BE2C (cell line): ENCODE measurements at regions not wholly inside any gene's neighbourhood (a gene's known extent, or its start where the extent isn't known, plus 50 kb on each side); places are given as distances from the start of the nearest gene placed in this dataset.
A peak's percentile ranks its signal among the peaks of the same experiment; 100 is the strongest.
"Not testable (repeated sequence)": the region's sequence is repeated elsewhere in the genome, so short reads cannot be mapped to it uniquely, and the experiment has no call there.

Experiments used
- DNase-seq: peaks from one replicate; pipeline ENCODE4 v3.0.0-alpha.2; 2020
- H3K27me3 ChIP-seq: fragments of 250-450 bp; sonication (Bioruptor Pico); 2 replicates; pipeline ENCODE4 v1.5.1; 2020; ENCODE audit warnings: mild to moderate bottlenecking
- H3K36me3 ChIP-seq: fragments of 250-450 bp; sonication (Bioruptor Pico); 2 replicates; pipeline ENCODE4 v1.5.1; 2020; ENCODE audit warnings: mild to moderate bottlenecking
- H3K4me1 ChIP-seq: fragments of 250-450 bp; sonication (Bioruptor Pico); 2 replicates; pipeline ENCODE4 v1.5.1; 2020
- H3K4me3 ChIP-seq: 2 replicates; pipeline ENCODE4 v1.5.1; 2011; ENCODE audit warnings: low read depth, low read length
- H3K9me3 ChIP-seq: fragments of 250-450 bp; sonication (Bioruptor Pico); 2 replicates; pipeline ENCODE4 v1.5.1; 2020
- TF ChIP-seq, protein P1 (sequence below): IDR thresholded peaks from 2 replicates; pipeline ENCODE4 v1.5.1; 2012; ENCODE audit warnings: mild to moderate bottlenecking, low read depth, low read length

DNA sequence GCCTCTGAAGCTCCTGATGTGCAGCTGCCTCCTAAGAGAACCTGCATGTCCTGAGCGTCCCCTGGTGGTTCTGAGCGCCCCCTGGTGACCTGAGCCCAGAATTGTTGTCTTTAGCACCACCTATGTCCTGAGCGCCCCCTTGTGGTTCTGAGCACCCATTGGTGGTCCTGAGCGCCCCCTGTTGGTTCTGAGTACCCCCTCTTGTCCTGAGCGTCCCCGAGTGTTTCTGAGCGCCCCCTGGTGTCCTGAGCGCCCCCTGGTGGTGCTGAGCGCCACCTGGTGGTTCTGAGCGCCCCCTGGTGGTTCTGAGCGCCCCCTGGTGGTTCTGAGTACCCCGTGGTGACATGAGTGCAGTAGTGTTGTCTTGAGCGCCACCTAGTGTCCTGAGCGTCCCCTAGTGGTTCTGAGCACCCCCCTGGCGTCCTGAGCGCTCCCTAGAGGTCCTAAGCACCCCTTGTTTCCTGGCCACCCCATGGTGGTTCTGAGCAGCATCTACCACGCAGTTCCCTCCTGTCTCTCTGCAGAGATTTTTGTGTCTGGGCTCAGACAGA lies 782.5 kb downstream of the TMEM121 start:
- no peaks in the 10 kb centered on the region for H3K36me3 ChIP-seq
- no peak overlapping the region for H3K4me3 ChIP-seq
- H3K4me1 ChIP-seq: no peaks in the 10 kb centered on the region
- TF ChIP-seq, protein P1, sequence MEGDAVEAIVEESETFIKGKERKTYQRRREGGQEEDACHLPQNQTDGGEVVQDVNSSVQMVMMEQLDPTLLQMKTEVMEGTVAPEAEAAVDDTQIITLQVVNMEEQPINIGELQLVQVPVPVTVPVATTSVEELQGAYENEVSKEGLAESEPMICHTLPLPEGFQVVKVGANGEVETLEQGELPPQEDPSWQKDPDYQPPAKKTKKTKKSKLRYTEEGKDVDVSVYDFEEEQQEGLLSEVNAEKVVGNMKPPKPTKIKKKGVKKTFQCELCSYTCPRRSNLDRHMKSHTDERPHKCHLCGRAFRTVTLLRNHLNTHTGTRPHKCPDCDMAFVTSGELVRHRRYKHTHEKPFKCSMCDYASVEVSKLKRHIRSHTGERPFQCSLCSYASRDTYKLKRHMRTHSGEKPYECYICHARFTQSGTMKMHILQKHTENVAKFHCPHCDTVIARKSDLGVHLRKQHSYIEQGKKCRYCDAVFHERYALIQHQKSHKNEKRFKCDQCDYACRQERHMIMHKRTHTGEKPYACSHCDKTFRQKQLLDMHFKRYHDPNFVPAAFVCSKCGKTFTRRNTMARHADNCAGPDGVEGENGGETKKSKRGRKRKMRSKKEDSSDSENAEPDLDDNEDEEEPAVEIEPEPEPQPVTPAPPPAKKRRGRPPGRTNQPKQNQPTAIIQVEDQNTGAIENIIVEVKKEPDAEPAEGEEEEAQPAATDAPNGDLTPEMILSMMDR: peak; percentile 96
- DNase-seq: peak; percentile 77
- H3K9me3 ChIP-seq: peaks cover 4% of the 10 kb centered on the region
- no peaks in the 10 kb centered on the region; the same call in 1 of the 2 replicates for H3K27me3 ChIP-seq

DNA sequence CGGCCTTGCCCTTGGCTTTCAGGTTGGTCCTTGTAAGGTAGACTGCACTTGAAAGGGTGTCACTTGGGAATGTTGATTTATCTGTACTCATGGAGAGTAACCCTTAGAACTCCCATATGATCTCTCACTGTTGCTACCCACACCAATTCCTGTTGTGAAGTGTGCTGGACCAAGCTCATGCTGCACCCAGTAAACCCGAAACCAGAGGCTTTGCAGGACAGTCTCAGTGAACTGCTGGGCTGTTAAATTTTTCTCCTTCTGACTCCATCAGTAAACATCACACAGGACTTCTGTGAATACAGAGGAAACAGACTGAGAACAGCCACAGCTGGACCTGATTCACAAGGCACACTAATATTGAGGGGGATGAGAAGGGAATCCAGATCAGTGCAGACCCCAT lies 783.0 kb downstream of the TMEM121 start:
- Histone ChIP-seq H3K27me3 (no peaks in the 10 kb centered on the region; the same call in 1 of the 2 replicates), H3K9me3 (peaks cover 4% of the 10 kb centered on the region), H3K4me3 (no peak overlapping the region), H3K36me3 (no peaks in the 10 kb centered on the region), H3K4me1 (no peaks in the 10 kb centered on the region)
- no peak for DNase-seq
- TF ChIP-seq, protein P1: no peak

DNA sequence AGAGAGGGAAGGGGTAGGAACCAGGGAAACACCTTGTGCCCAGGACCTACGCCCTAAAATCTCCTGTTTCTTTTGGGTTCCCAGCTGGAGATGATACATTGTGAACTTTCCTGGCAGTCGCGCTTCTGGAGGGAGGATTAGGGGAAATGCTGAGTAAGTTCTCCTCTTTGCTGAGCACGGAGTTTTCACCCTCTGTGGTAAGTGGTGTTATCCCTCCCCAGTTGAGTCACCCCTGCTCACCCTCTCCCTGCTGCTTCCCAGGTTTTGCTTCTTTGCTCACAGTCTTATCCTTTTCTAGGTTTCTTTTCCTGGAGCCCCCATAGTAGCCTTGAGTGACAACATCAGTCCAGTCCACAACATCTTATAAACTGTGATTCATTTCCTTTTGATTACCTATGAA lies 789.1 kb downstream of the TMEM121 start:
- TF ChIP-seq, protein P1: no peak
- no peak for DNase-seq
- Histone ChIP-seq H3K36me3 (no peaks in the 10 kb centered on the region), H3K27me3 (no peaks in the 10 kb centered on the region), H3K4me1 (no peaks in the 10 kb centered on the region), H3K4me3 (no peak overlapping the region), H3K9me3 (no peaks in the 10 kb centered on the region)

DNA sequence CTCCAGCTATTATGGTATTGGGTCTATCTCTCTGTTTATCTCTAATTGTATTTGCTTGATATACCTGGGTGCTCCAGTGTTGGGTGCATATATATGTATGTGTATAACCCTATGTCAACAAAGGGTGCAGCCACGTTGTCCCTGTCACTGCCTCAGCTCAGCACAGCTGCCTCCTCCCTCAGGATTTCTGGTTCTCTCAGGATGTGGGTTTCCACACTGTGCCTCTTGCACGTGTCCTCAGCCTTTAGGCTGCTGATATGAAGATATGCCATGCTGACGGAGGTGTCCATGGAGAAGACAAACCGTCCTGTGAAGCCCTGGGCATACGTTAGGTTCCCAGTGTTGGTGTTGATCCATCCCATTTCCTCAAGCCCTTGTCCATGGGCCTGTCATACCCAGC lies 791.2 kb downstream of the TMEM121 start:
- TF ChIP-seq, protein P1: no peak
- H3K36me3 ChIP-seq: no peaks in the 10 kb centered on the region
- no peaks in the 10 kb centered on the region for H3K9me3 ChIP-seq
- no peaks in the 10 kb centered on the region for H3K4me1 ChIP-seq
- DNase-seq: no peak
- no peaks in the 10 kb centered on the region for H3K27me3 ChIP-seq
- no peak overlapping the region for H3K4me3 ChIP-seq

DNA sequence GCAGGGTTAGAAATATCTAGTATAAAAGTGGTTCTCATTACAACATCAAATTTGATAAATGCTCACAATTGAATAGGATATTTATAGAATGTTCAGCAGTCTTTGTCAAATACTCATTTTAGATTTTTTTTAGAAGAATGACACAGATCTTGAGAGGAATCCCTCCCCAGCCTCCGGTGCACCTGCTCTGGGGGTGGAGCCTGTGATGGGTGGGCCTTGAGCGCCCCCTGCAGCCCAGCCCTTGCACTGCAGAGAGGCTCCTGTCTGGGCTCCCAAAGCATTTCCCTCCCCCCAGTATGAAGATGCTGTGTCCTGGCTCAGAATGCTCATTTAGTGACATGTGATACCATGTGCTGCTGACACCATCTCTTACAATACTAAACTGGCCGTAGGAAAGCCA lies 792.3 kb downstream of the TMEM121 start:
- Histone ChIP-seq H3K36me3 (no peaks in the 10 kb centered on the region), H3K4me1 (no peaks in the 10 kb centered on the region), H3K9me3 (no peaks in the 10 kb centered on the region), H3K27me3 (no peaks in the 10 kb centered on the region), H3K4me3 (no peak overlapping the region)
- no peak for DNase-seq
- TF ChIP-seq, protein P1: peak; percentile 42

DNA sequence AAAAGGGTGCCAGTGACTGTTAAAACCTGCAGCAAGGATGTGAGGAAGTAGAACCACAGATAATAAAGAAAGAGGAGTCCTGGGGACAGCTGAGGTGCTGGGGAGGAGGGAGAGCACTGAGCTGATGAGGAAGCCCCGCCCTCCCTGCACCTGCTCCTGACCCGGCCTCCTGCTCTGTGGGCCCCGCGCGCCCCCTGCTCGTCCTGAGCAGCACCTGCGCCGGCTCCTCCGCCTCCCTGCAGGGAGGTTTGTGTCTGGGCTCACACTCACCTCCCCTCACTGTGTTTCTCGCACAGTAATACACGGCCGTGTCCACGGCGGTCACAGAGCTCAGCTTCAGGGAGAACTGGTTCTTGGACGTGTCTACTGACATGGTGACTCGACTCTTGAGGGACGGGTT lies 797.6 kb downstream of the TMEM121 start:
- H3K4me3 ChIP-seq, H3K36me3 ChIP-seq, H3K4me1 ChIP-seq, H3K27me3 ChIP-seq, DNase-seq, H3K9me3 ChIP-seq: not testable (repeated sequence)

DNA sequence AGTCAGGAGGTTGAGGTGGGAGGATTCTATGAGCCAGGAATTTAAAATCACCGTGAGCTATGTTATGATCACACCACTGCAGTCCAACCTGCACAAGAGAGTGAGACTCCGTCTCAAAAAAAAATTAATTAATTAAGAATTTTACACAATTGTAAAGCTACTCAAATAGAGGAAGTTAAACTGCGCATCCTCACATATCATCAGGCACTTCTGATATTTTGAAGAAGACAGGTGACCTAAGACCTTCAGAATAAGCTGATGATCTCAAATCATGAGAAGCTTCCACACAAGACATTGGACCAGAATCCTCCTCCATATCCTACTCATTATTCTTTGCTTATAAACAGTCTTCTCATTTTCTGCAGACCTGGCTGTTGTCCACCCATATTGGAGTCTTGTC lies 800.9 kb downstream of the TMEM121 start:
- TF ChIP-seq, protein P1: no peak
- Histone ChIP-seq H3K4me3 (no peak overlapping the region), H3K4me1 (no peaks in the 10 kb centered on the region), H3K9me3 (no peaks in the 10 kb centered on the region), H3K36me3 (no peaks in the 10 kb centered on the region), H3K27me3 (no peaks in the 10 kb centered on the region)
- no peak for DNase-seq

- H3K36me3 ChIP-seq, DNase-seq: not testable (repeated sequence)
These were observed 801.4 kb downstream of the TMEM121 start for GRCh38 chr14:106327702-106328353.

DNA sequence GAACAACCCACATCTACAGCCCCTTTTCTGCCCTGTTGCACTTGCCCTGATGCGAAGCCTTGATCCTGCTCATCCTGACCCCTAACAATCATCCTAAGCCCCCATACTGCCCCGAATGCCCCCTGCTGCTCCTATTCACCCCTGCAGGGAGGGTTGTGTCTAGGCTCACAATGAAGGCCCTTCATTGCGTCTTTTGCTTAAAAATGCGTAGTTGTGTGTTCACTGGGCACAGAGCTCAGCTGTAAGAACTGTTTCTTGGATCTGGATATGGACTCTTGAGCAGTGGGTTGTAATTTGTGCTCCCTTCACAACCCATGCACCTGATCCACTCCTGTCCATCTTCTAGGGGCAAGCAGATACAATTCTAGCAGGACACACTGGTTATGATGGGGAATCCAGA lies 802.9 kb downstream of the TMEM121 start:
- H3K36me3 ChIP-seq, H3K4me1 ChIP-seq, H3K27me3 ChIP-seq, H3K9me3 ChIP-seq, DNase-seq, H3K4me3 ChIP-seq: not testable (repeated sequence)

More at GRCh38 chr14:106327702-106328353, 801.4 kb downstream of the TMEM121 start:
- H3K4me1 ChIP-seq, H3K27me3 ChIP-seq, H3K4me3 ChIP-seq, H3K9me3 ChIP-seq: not testable (repeated sequence)
